H9 (cell line): ENCODE measurements at regions not wholly inside any gene's neighbourhood (a gene's known extent, or its start where the extent isn't known, plus 50 kb on each side); places are given as distances from the start of the nearest gene placed in this dataset.

ENCODE experiments used
- DNase-seq: peaks from one replicate; pipeline ENCODE4 v3.0.0-alpha.2; 2017
- H2AFZ ChIP-seq: one replicate; pipeline ENCODE4 v1.6.1; 2013; ENCODE audit warnings: mild to moderate bottlenecking, low read length, control low read depth, moderate library complexity
- H2AK5ac ChIP-seq: 2 replicates; pipeline ENCODE4 v1.6.1; 2013; ENCODE audit warnings: low read length, control low read depth, mixed read lengths; ENCODE audit not compliant: insufficient read length
- H2BK120ac ChIP-seq: one replicate; pipeline ENCODE4 v1.6.1; 2013; ENCODE audit warnings: low read depth, mild to moderate bottlenecking, low read length, control low read depth, inconsistent platforms; ENCODE audit not compliant: poor library complexity, severe bottlenecking
- H2BK12ac ChIP-seq: 2 replicates; pipeline ENCODE4 v1.6.1; 2013; ENCODE audit warnings: low read length, control low read depth, mixed read lengths, low read depth; ENCODE audit not compliant: insufficient read length
- H2BK15ac ChIP-seq: 2 replicates; pipeline ENCODE4 v1.6.1; 2013; ENCODE audit warnings: low read depth, low read length, control low read depth
- H2BK20ac ChIP-seq: one replicate; pipeline ENCODE4 v1.6.1; 2013; ENCODE audit warnings: low read depth, mild to moderate bottlenecking, low read length, control low read depth, inconsistent platforms; ENCODE audit not compliant: poor library complexity, severe bottlenecking
- H2BK5ac ChIP-seq: 2 replicates; pipeline ENCODE4 v1.6.1; 2013; ENCODE audit warnings: low read length, control low read depth, mixed read lengths; ENCODE audit not compliant: insufficient read length
- H3K14ac ChIP-seq: 2 replicates; pipeline ENCODE4 v1.6.1; 2013; ENCODE audit warnings: low read length, control low read depth; ENCODE audit not compliant: insufficient read depth
- H3K18ac ChIP-seq: 2 replicates; pipeline ENCODE4 v1.6.1; 2013; ENCODE audit warnings: low read depth, mild to moderate bottlenecking, mixed read lengths, low read length, control low read depth; ENCODE audit not compliant: insufficient read length
- H3K23ac ChIP-seq: 2 replicates; pipeline ENCODE4 v1.6.1; 2013; ENCODE audit warnings: low read length, control low read depth, mixed read lengths, low read depth; ENCODE audit not compliant: insufficient read length
- H3K23me2 ChIP-seq: 2 replicates; pipeline ENCODE4 v1.6.1; 2013; ENCODE audit warnings: low read depth, mild to moderate bottlenecking, mixed read lengths, low read length, control low read depth; ENCODE audit not compliant: insufficient read length, poor library complexity, severe bottlenecking
- H3K27ac ChIP-seq: 2 replicates; pipeline ENCODE4 v1.5.1; 2013; ENCODE audit warnings: low read length, control low read depth, mixed read lengths, low read depth; ENCODE audit not compliant: insufficient read length
- H3K27me3 ChIP-seq: 2 replicates; pipeline ENCODE4 v1.6.1; 2013; ENCODE audit warnings: low read length, control low read depth, inconsistent platforms; ENCODE audit not compliant: insufficient read depth
- H3K4ac ChIP-seq: 2 replicates; pipeline ENCODE4 v1.6.1; 2013; ENCODE audit warnings: low read depth, mild to moderate bottlenecking, control low read depth, inconsistent platforms, low read length, moderate library complexity
- H3K4me1 ChIP-seq: 2 replicates; pipeline ENCODE4 v1.6.1; 2013; ENCODE audit warnings: low read length, control low read depth, inconsistent platforms; ENCODE audit not compliant: insufficient read depth
- H3K4me2 ChIP-seq: 2 replicates; pipeline ENCODE4 v1.6.1; 2013; ENCODE audit warnings: low read length, control low read depth, mixed read lengths; ENCODE audit not compliant: insufficient read length, insufficient read depth
- H3K56ac ChIP-seq: 2 replicates; pipeline ENCODE4 v1.6.1; 2013; ENCODE audit warnings: low read depth, mild to moderate bottlenecking, mixed read lengths, low read length, control low read depth; ENCODE audit not compliant: insufficient read length
- H3K79me1 ChIP-seq: 2 replicates; pipeline ENCODE4 v1.6.1; 2013; ENCODE audit warnings: low read depth, mild to moderate bottlenecking, moderate library complexity, low read length, control low read depth, inconsistent platforms; ENCODE audit not compliant: insufficient read depth, poor library complexity, severe bottlenecking
- H3K79me2 ChIP-seq: 2 replicates; pipeline ENCODE4 v1.6.1; 2013; ENCODE audit warnings: low read length, control low read depth, inconsistent platforms; ENCODE audit not compliant: insufficient read depth
- H3K9ac ChIP-seq: 2 replicates; pipeline ENCODE4 v1.6.1; 2013; ENCODE audit warnings: low read length, control low read depth, mixed read lengths; ENCODE audit not compliant: insufficient read length; ENCODE audit errors: extremely low read depth
- H3K9me3 ChIP-seq: one replicate; pipeline ENCODE4 v1.6.1; 2013; ENCODE audit warnings: low read depth, low read length, inconsistent platforms; ENCODE audit not compliant: control insufficient read depth
- H3T11ph ChIP-seq: one replicate; pipeline ENCODE4 v1.6.1; 2013; ENCODE audit warnings: mild to moderate bottlenecking, low read length, control low read depth, inconsistent platforms
- H4K20me1 ChIP-seq: one replicate; pipeline ENCODE4 v1.6.1; 2013; ENCODE audit not compliant: control insufficient read depth, insufficient read length, insufficient read depth
- H4K5ac ChIP-seq: 2 replicates; pipeline ENCODE4 v1.6.1; 2013; ENCODE audit warnings: low read depth, mild to moderate bottlenecking, mixed read lengths, low read length, control low read depth; ENCODE audit not compliant: insufficient read length
- H4K8ac ChIP-seq: replicated peaks from 2 replicates; pipeline ENCODE4 v1.6.1; 2013; ENCODE audit warnings: low read length, control low read depth, mixed read lengths, low read depth; ENCODE audit not compliant: insufficient read length
- H4K91ac ChIP-seq: 2 replicates; pipeline ENCODE4 v1.6.1; 2013; ENCODE audit warnings: low read depth, mild to moderate bottlenecking, moderate library complexity, mixed read lengths, low read length, control low read depth; ENCODE audit not compliant: insufficient read length
- H3K27ac Mint-ChIP-seq, 3 experiments: 2 replicates in 2 of 3; 3 replicates in 1 of 3; pipeline ENCODE4 v1.8.0; 2020 to 2021; ENCODE audit warnings: mixed read lengths in 3 of 3, mild to moderate bottlenecking in 1 of 3, moderate library complexity in 1 of 3
- H3K27me3 Mint-ChIP-seq: 2 replicates; pipeline ENCODE4 v1.8.0; 2021; ENCODE audit warnings: low read depth, mild to moderate bottlenecking, moderate library complexity, mixed read lengths
- H3K36me3 Mint-ChIP-seq, 3 experiments: 2 replicates in 2 of 3; 3 replicates in 1 of 3; pipeline ENCODE4 v1.8.0; 2020 to 2021; ENCODE audit warnings: low read depth in 3 of 3, mixed read lengths in 3 of 3; ENCODE audit not compliant: insufficient read depth in 1 of 3
- H3K4me1 Mint-ChIP-seq, 2 experiments: 2 replicates each; pipeline ENCODE4 v1.8.0; 2020; ENCODE audit warnings: mixed read lengths in 2 of 2
- H3K4me3 Mint-ChIP-seq, 2 experiments: 2 replicates in 1 of 2; 3 replicates in 1 of 2; pipeline ENCODE4 v1.8.0; 2020 to 2021; ENCODE audit warnings: mild to moderate bottlenecking in 2 of 2, mixed read lengths in 2 of 2, moderate library complexity in 1 of 2
- H3K9me3 Mint-ChIP-seq, 2 experiments: 2 replicates in 1 of 2; 3 replicates in 1 of 2; pipeline ENCODE4 v1.8.0; 2020; ENCODE audit warnings: mild to moderate bottlenecking in 2 of 2, mixed read lengths in 2 of 2, moderate library complexity in 1 of 2
- WGBS: extraction: QIAGEN DNeasy Blood & Tissue Kit; methylation state at CpG from one replicate; pipeline ENCODE4 v1.1.7; 2013; ENCODE audit warnings: missing lambda C conversion rate, low lambda C conversion rate, mixed read lengths; ENCODE audit not compliant: insufficient read length; ENCODE audit errors: extremely low coverage; 5-methylcytosine and 5-hydroxymethylcytosine counted together
- TF ChIP-seq, protein P1 (sequence below): fragments of 200-600 bp; sonication (generic); conservative IDR thresholded peaks from 3 replicates; pipeline ENCODE4 v1.8.0; 2021; ENCODE audit warnings: antibody characterized with exemption, mild to moderate bottlenecking

DNA sequence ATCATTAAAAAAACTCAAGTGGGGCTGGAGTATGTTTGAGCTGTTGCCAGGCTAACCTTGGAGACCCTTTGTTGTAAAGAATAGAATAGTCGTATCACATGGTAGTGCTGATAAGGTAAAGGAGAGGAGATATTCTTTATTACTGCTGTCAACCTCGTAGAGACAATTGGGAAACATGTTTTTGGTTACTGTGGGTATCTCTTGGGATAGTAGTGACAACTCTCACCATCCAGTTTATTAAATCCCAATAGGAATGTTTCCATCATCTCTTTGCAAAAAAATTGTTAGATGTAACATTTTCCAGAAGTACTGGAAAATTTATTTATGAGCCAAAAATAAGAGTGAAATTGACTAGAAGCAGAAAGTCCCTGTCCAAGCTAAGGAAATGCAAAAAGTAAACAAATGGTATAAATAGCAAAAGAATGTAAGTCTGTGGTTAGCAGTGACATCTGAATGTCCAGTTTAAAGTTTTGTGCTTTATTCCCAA, 829.3 kb upstream of the CITED2 start:
- H2BK15ac ChIP-seq = no peak overlapping the region
- H2AFZ ChIP-seq = no peak overlapping the region
- H3K23ac ChIP-seq = no peak overlapping the region
- no peak overlapping the region for H3K9ac ChIP-seq
- no peak overlapping the region for H3K4me2 ChIP-seq
- WGBS = no CpG with 5 or more reads among the region's 2 CpGs
- no peak overlapping the region for H2BK12ac ChIP-seq
- H2BK20ac ChIP-seq = no peak overlapping the region
- Mint-ChIP-seq H3K9me3 (peaks cover 0 to 3% of the 10 kb centered on the region in 2 experiments; a peak in 3 of 5 replicates), H3K27me3 (no peaks in the 10 kb centered on the region), H3K4me1 (no peaks in the 10 kb centered on the region), H3K4me3 (no peak overlapping the region), H3K36me3 (peaks cover 0 to under 1% (median 0%) of the 10 kb centered on the region in 3 experiments; a peak in 1 of 7 replicates), H3K27ac (no peak overlapping the region; a peak in 1 of 7 replicates)
- no peak overlapping the region for H3T11ph ChIP-seq
- no peaks in the 10 kb centered on the region for H3K79me1 ChIP-seq
- no peak for DNase-seq
- H3K23me2 ChIP-seq = no peaks in the 10 kb centered on the region
- no peaks in the 10 kb centered on the region for H3K79me2 ChIP-seq
- no peaks in the 10 kb centered on the region for H3K4me1 ChIP-seq
- no peak overlapping the region for H3K4ac ChIP-seq
- no peaks in the 10 kb centered on the region for H3K9me3 ChIP-seq
- H3K18ac ChIP-seq = no peak overlapping the region
- no peak overlapping the region for H2BK5ac ChIP-seq
- no peak overlapping the region for H4K8ac ChIP-seq
- no peak overlapping the region for H2BK120ac ChIP-seq
- no peak overlapping the region for H2AK5ac ChIP-seq
- no peak overlapping the region for H3K27ac ChIP-seq
- H3K56ac ChIP-seq = no peak overlapping the region
- H4K91ac ChIP-seq = no peak overlapping the region
- no peak overlapping the region for H3K14ac ChIP-seq
- no peaks in the 10 kb centered on the region for H3K27me3 ChIP-seq
- TF ChIP-seq, protein P1, sequence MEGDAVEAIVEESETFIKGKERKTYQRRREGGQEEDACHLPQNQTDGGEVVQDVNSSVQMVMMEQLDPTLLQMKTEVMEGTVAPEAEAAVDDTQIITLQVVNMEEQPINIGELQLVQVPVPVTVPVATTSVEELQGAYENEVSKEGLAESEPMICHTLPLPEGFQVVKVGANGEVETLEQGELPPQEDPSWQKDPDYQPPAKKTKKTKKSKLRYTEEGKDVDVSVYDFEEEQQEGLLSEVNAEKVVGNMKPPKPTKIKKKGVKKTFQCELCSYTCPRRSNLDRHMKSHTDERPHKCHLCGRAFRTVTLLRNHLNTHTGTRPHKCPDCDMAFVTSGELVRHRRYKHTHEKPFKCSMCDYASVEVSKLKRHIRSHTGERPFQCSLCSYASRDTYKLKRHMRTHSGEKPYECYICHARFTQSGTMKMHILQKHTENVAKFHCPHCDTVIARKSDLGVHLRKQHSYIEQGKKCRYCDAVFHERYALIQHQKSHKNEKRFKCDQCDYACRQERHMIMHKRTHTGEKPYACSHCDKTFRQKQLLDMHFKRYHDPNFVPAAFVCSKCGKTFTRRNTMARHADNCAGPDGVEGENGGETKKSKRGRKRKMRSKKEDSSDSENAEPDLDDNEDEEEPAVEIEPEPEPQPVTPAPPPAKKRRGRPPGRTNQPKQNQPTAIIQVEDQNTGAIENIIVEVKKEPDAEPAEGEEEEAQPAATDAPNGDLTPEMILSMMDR = no peak
- H4K5ac ChIP-seq = no peak overlapping the region
- no peaks in the 10 kb centered on the region for H4K20me1 ChIP-seq
